HG02610 (cell line): ENCODE measurements at regions not wholly inside any gene's neighbourhood (a gene's known extent, or its start where the extent isn't known, plus 50 kb on each side); places are given as distances from the start of the nearest gene placed in this dataset.
"Not testable (repeated sequence)": the region's sequence is repeated elsewhere in the genome, so short reads cannot be mapped to it uniquely, and the experiment has no call there.

Experiments used
- ATAC-seq: cut with Tn5 transposase; IDR thresholded peaks from one replicate; pipeline ENCODE4 v1.9.1; 2021; ENCODE audit warnings: mild to moderate bottlenecking, moderate library complexity; ENCODE audit not compliant: unreplicated experiment

- ATAC-seq = no peak
Observed at GRCh38 chr4:13678186-13678924, 50.8 kb upstream of the BOD1L1 start.

GRCh38 chr4:13681570-13681969 lies 54.0 kb upstream of the BOD1L1 start:
- no peak for ATAC-seq

- ATAC-seq = no peak
Observed at GRCh38 chr4:13694256-13694655, 66.7 kb upstream of the BOD1L1 start.

GRCh38 chr4:13698296-13698695 lies 70.8 kb upstream of the BOD1L1 start:
- no peak for ATAC-seq

GRCh38 chr4:13700021-13700857 lies 72.7 kb upstream of the BOD1L1 start:
- no peak for ATAC-seq

- ATAC-seq = not testable (repeated sequence)
Observed at GRCh38 chr4:13700858-13701140, 73.3 kb upstream of the BOD1L1 start.

GRCh38 chr4:13701937-13702446 lies 74.5 kb upstream of the BOD1L1 start:
- no peak for ATAC-seq

- ATAC-seq = no peak
Observed at GRCh38 chr4:13703096-13703495, 75.6 kb upstream of the BOD1L1 start.

GRCh38 chr4:13704035-13704434 lies 76.5 kb upstream of the BOD1L1 start:
- no peak for ATAC-seq

- no peak for ATAC-seq
Observed at GRCh38 chr4:13704761-13705160, 77.2 kb upstream of the BOD1L1 start.

- no peak for ATAC-seq
Observed at GRCh38 chr4:13705521-13706041, 78.1 kb upstream of the BOD1L1 start.

- no peak for ATAC-seq
Observed at GRCh38 chr4:13706120-13706519, 78.6 kb upstream of the BOD1L1 start.

- no peak for ATAC-seq
Observed at GRCh38 chr4:13706716-13707115, 79.2 kb upstream of the BOD1L1 start.

- ATAC-seq = no peak
Observed at GRCh38 chr4:13710246-13710885, 82.8 kb upstream of the BOD1L1 start.

GRCh38 chr4:13711233-13711785 lies 83.8 kb upstream of the BOD1L1 start:
- no peak for ATAC-seq

GRCh38 chr4:13721894-13722293 lies 94.4 kb upstream of the BOD1L1 start:
- no peak for ATAC-seq

- no peak for ATAC-seq
Observed at GRCh38 chr4:13722649-13723048, 95.1 kb upstream of the BOD1L1 start.

- ATAC-seq = no peak
Observed at GRCh38 chr4:13728761-13729160, 101.2 kb upstream of the BOD1L1 start.

GRCh38 chr4:13731019-13731418 lies 103.5 kb upstream of the BOD1L1 start:
- ATAC-seq = no peak

- no peak for ATAC-seq
Observed at GRCh38 chr4:13733817-13734216, 106.3 kb upstream of the BOD1L1 start.

GRCh38 chr4:13750594-13750993 lies 123.1 kb upstream of the BOD1L1 start:
- no peak for ATAC-seq
